HEK293T (cell line): ENCODE measurements at regions not wholly inside any gene's neighbourhood (a gene's known extent, or its start where the extent isn't known, plus 50 kb on each side); places are given as distances from the start of the nearest gene placed in this dataset.

Experiments
- CTCF ChIA-PET: fragments of 350-600 bp; formaldehyde crosslinking; extraction: SDS; loops from one replicate; lab custom pipeline; 2021; ENCODE audit warnings: antibody characterized with exemption, inconsistent platforms; lab: Yijun Ruan, JAX
- POLR2A ChIA-PET: fragments of 350-600 bp; formaldehyde crosslinking; extraction: SDS; loops from one replicate; lab custom pipeline; 2020; ENCODE audit warnings: antibody characterized with exemption, inconsistent platforms; lab: Yijun Ruan, JAX
- DNase-seq: peaks from one replicate; pipeline ENCODE4 v3.0.0; 2012; ENCODE audit warnings: mixed read lengths; ENCODE audit errors: extremely low spot score
- ARNT ChIP-seq: fragments of 450-650 bp; IDR thresholded peaks from 2 replicates; pipeline ENCODE4 v1.6.1; 2017; ENCODE audit warnings: mild to moderate bottlenecking
- BHLHE40 ChIP-seq: fragments of 450-650 bp; IDR thresholded peaks from 2 replicates; pipeline ENCODE4 v1.6.1; 2016; ENCODE audit warnings: mild to moderate bottlenecking, moderate library complexity, borderline replicate concordance
- CTBP1 ChIP-seq: fragments of 450-650 bp; IDR thresholded peaks from 2 replicates; pipeline ENCODE4 v1.6.1; 2016; ENCODE audit warnings: borderline replicate concordance
- ELF4 ChIP-seq: fragments of 450-650 bp; IDR thresholded peaks from 2 replicates; pipeline ENCODE4 v1.6.1; 2017; ENCODE audit warnings: antibody characterized with exemption
- FOXA1 ChIP-seq: fragments of 450-650 bp; IDR thresholded peaks from 2 replicates; pipeline ENCODE4 v1.6.1; 2016; ENCODE audit warnings: mild to moderate bottlenecking
- FOXK2 ChIP-seq: fragments of 450-650 bp; IDR thresholded peaks from 2 replicates; pipeline ENCODE4 v1.6.1; 2016; ENCODE audit warnings: mild to moderate bottlenecking
- FOXM1 ChIP-seq: fragments of 450-650 bp; IDR thresholded peaks from 2 replicates; pipeline ENCODE4 v1.6.1; 2017; ENCODE audit warnings: mild to moderate bottlenecking, borderline replicate concordance
- HDGF ChIP-seq: fragments of 450-650 bp; IDR thresholded peaks from 2 replicates; pipeline ENCODE4 v1.6.1; 2017; ENCODE audit warnings: antibody characterized with exemption, borderline replicate concordance
- L3MBTL2 ChIP-seq: fragments of 450-650 bp; conservative IDR thresholded peaks from 2 replicates; pipeline ENCODE4 v1.6.1; 2016; ENCODE audit warnings: mild to moderate bottlenecking
- LEF1 ChIP-seq: fragments of 450-650 bp; IDR thresholded peaks from 2 replicates; pipeline ENCODE4 v1.6.1; 2017; ENCODE audit warnings: mild to moderate bottlenecking, borderline replicate concordance
- NFRKB ChIP-seq: fragments of 450-650 bp; IDR thresholded peaks from 2 replicates; pipeline ENCODE4 v1.6.1; 2016; ENCODE audit warnings: mild to moderate bottlenecking, moderate library complexity
- PKNOX1 ChIP-seq: fragments of 450-650 bp; IDR thresholded peaks from 2 replicates; pipeline ENCODE4 v1.6.1; 2016
- SP1 ChIP-seq: fragments of 450-650 bp; IDR thresholded peaks from 2 replicates; pipeline ENCODE4 v1.6.1; 2017
- SUZ12 ChIP-seq: fragments of 450-650 bp; IDR thresholded peaks from 2 replicates; pipeline ENCODE4 v1.6.1; 2016; ENCODE audit warnings: mild to moderate bottlenecking
- TARDBP ChIP-seq: fragments of 450-650 bp; IDR thresholded peaks from 2 replicates; pipeline ENCODE4 v1.6.1; 2016
- ZNF384 ChIP-seq: fragments of 450-650 bp; IDR thresholded peaks from 2 replicates; pipeline ENCODE4 v1.6.1; 2016

GRCh38 chr13:112209711-112210110, 142.8 kb downstream of the SOX1 start:
- ChIA-PET CTCF (no interaction called here), POLR2A (no interaction called here)
- TF ChIP-seq ZNF384, result no peak
- no peak for TF ChIP-seq SUZ12
- TF ChIP-seq FOXM1, result no peak
- TF ChIP-seq L3MBTL2, result no peak
- no peak for TF ChIP-seq FOXA1
- TF ChIP-seq FOXK2, result no peak
- no peak for TF ChIP-seq SP1
- no peak for TF ChIP-seq NFRKB
- TF ChIP-seq TARDBP, result no peak
- DNase-seq, result no peak

- ChIA-PET POLR2A (no interaction called here), CTCF (no interaction called here)
Measured at GRCh38 chr13:112210371-112210770, 143.4 kb downstream of the SOX1 start.

GRCh38 chr13:112212533-112212932, 145.6 kb downstream of the SOX1 start:
- ChIA-PET CTCF (no interaction called here), POLR2A (no interaction called here)
- DNase-seq, result no peak
- TF ChIP-seq SP1 (no peak), ELF4 (no peak), CTBP1 (no peak), ARNT (no peak), L3MBTL2 (no peak), FOXA1 (no peak), ZNF384 (no peak), PKNOX1 (no peak), FOXM1 (no peak)

More at GRCh38 chr13:112210371-112210770, 143.4 kb downstream of the SOX1 start:
- TF ChIP-seq LEF1 (no peak), FOXM1 (no peak), CTBP1 (no peak), BHLHE40 (no peak), NFRKB (no peak), SUZ12 (no peak), HDGF (no peak), FOXA1 (no peak), ZNF384 (no peak), ELF4 (no peak), TARDBP (no peak), SP1 (no peak), FOXK2 (no peak), ARNT (no peak), L3MBTL2 (no peak), PKNOX1 (no peak)
- DNase-seq, result no peak

- POLR2A ChIA-PET, result no interaction called here
- TF ChIP-seq HDGF (no peak), L3MBTL2 (peak; percentile 25; the same call in 1 of the 2 replicates), PKNOX1 (peak; percentile 72), CTBP1 (no peak), ZNF384 (no peak), ARNT (no peak)
- CTCF ChIA-PET, result no interaction called here
- peak; percentile 7 for DNase-seq
Measured at GRCh38 chr13:112213467-112214255, 146.7 kb downstream of the SOX1 start.

- POLR2A ChIA-PET, result no interaction called here
- no peak for DNase-seq
- no peak for TF ChIP-seq HDGF
- TF ChIP-seq ARNT, result no peak
- TF ChIP-seq FOXK2, result no peak
- no peak for TF ChIP-seq FOXA1
- no peak for TF ChIP-seq LEF1
- no peak for TF ChIP-seq ELF4
- TF ChIP-seq CTBP1, result no peak
- TF ChIP-seq FOXM1, result no peak
- TF ChIP-seq NFRKB, result no peak
- no peak for TF ChIP-seq PKNOX1
- TF ChIP-seq SP1, result no peak
- no peak for TF ChIP-seq SUZ12
- CTCF ChIA-PET, result no interaction called here
Measured at GRCh38 chr13:112215871-112216270, 148.9 kb downstream of the SOX1 start.

GRCh38 chr13:112217431-112217830, 150.5 kb downstream of the SOX1 start:
- TF ChIP-seq TARDBP, result no peak
- TF ChIP-seq ELF4, result no peak
- TF ChIP-seq FOXM1, result no peak
- no peak for TF ChIP-seq BHLHE40
- TF ChIP-seq L3MBTL2, result no peak
- no peak for TF ChIP-seq CTBP1

More at GRCh38 chr13:112217431-112217830, 150.5 kb downstream of the SOX1 start:
- ChIA-PET POLR2A (no interaction called here), CTCF (no interaction called here)
- no peak for DNase-seq
